T-helper 1 cell treated with Interleukin-12 subunit alpha and Interleukin-12 subunit beta and Interleukin-4 antibody, amounts not matched to agents 30 μg/mL and 1 μg/mL, for 36 hours (primary cell): ENCODE measurements at regions not wholly inside any gene's neighbourhood (a gene's known extent, or its start where the extent isn't known, plus 50 kb on each side); places are given as distances from the start of the nearest gene placed in this dataset.

Experiments used
- H3K27ac Mint-ChIP-seq: one replicate; pipeline ENCODE4 v1.8.0; 2021; ENCODE audit warnings: mild to moderate bottlenecking, mixed read lengths
- H3K27me3 Mint-ChIP-seq: one replicate; pipeline ENCODE4 v1.8.0; 2021; ENCODE audit warnings: low read depth, mixed read lengths
- H3K36me3 Mint-ChIP-seq: one replicate; pipeline ENCODE4 v1.8.0; 2021; ENCODE audit warnings: low read depth, mixed read lengths
- H3K4me1 Mint-ChIP-seq: one replicate; pipeline ENCODE4 v1.8.0; 2021; ENCODE audit warnings: low read depth, mixed read lengths
- H3K4me3 Mint-ChIP-seq: one replicate; pipeline ENCODE4 v1.8.0; 2021; ENCODE audit warnings: mild to moderate bottlenecking, moderate library complexity, mixed read lengths
- H3K9me3 Mint-ChIP-seq: one replicate; pipeline ENCODE4 v1.8.0; 2021; ENCODE audit warnings: mixed read lengths

DNA sequence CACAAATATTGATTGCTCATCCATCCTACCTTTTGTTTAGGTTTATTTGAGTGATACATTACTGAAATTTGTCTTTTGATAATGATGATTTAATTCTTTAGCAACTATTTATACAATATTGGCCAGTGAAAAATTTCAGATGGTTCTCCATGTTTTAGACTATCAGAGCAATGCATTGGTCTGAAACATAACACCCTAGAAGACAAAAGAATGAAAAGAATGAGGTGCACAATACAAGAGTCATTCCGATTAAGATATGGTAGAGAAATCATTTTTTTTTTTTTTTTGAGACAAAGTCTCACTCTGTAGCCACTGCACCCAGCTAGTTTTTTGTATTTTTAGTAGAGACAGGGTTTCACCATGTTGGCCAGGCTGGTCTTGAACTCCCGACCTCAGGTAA is 197.4 kb upstream of the FAM98A start:
- H3K36me3 Mint-ChIP-seq: no peaks in the 10 kb centered on the region
- no peak overlapping the region for H3K27ac Mint-ChIP-seq
- no peaks in the 10 kb centered on the region for H3K27me3 Mint-ChIP-seq
- no peaks in the 10 kb centered on the region for H3K9me3 Mint-ChIP-seq
- H3K4me3 Mint-ChIP-seq: no peak overlapping the region
- no peaks in the 10 kb centered on the region for H3K4me1 Mint-ChIP-seq

DNA sequence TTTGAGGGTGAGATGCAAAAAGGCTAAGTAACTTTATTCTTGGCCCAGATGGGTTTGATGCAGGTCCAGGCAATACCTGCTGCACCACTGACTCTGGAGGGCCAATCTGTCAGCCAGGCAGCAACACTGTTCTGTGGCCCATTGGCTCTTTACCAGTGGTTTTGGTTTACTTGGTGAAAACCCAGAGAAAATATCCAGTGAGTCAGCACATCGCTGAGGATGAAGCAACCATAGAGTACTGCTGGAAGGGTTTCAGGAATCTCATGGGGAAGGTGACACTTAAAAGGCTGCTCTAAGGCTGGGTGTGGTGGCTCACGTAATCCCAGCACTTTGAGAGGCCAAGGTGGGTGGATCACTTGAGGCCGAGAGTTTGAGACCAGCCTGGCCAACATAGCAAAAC is 192.5 kb upstream of the FAM98A start:
- Mint-ChIP-seq H3K4me1 (no peaks in the 10 kb centered on the region), H3K36me3 (no peaks in the 10 kb centered on the region), H3K4me3 (no peak overlapping the region), H3K9me3 (no peaks in the 10 kb centered on the region), H3K27ac (no peak overlapping the region), H3K27me3 (no peaks in the 10 kb centered on the region)

- Mint-ChIP-seq H3K9me3 (no peaks in the 10 kb centered on the region), H3K4me1 (no peaks in the 10 kb centered on the region), H3K36me3 (no peaks in the 10 kb centered on the region), H3K27me3 (no peaks in the 10 kb centered on the region), H3K4me3 (no peak overlapping the region), H3K27ac (no peak overlapping the region)
Measured at GRCh38 chr2:33788044-33788443, 188.9 kb upstream of the FAM98A start.

- no peak overlapping the region for H3K4me3 Mint-ChIP-seq
- no peaks in the 10 kb centered on the region for H3K4me1 Mint-ChIP-seq
- H3K27ac Mint-ChIP-seq: no peak overlapping the region
- H3K9me3 Mint-ChIP-seq: no peaks in the 10 kb centered on the region
- H3K36me3 Mint-ChIP-seq: no peaks in the 10 kb centered on the region
- H3K27me3 Mint-ChIP-seq: no peaks in the 10 kb centered on the region
Measured at GRCh38 chr2:33786881-33787280, 187.8 kb upstream of the FAM98A start.

GRCh38 chr2:33785201-33786106 is 186.4 kb upstream of the FAM98A start:
- Mint-ChIP-seq H3K9me3 (no peaks in the 10 kb centered on the region), H3K27me3 (no peaks in the 10 kb centered on the region), H3K4me3 (no peak overlapping the region), H3K36me3 (no peaks in the 10 kb centered on the region), H3K27ac (no peak overlapping the region), H3K4me1 (no peaks in the 10 kb centered on the region)

GRCh38 chr2:33784488-33784887 is 185.4 kb upstream of the FAM98A start:
- no peaks in the 10 kb centered on the region for H3K36me3 Mint-ChIP-seq
- no peaks in the 10 kb centered on the region for H3K27me3 Mint-ChIP-seq
- H3K4me3 Mint-ChIP-seq: no peak overlapping the region
- H3K4me1 Mint-ChIP-seq: no peaks in the 10 kb centered on the region
- H3K9me3 Mint-ChIP-seq: no peaks in the 10 kb centered on the region
- no peak overlapping the region for H3K27ac Mint-ChIP-seq

DNA sequence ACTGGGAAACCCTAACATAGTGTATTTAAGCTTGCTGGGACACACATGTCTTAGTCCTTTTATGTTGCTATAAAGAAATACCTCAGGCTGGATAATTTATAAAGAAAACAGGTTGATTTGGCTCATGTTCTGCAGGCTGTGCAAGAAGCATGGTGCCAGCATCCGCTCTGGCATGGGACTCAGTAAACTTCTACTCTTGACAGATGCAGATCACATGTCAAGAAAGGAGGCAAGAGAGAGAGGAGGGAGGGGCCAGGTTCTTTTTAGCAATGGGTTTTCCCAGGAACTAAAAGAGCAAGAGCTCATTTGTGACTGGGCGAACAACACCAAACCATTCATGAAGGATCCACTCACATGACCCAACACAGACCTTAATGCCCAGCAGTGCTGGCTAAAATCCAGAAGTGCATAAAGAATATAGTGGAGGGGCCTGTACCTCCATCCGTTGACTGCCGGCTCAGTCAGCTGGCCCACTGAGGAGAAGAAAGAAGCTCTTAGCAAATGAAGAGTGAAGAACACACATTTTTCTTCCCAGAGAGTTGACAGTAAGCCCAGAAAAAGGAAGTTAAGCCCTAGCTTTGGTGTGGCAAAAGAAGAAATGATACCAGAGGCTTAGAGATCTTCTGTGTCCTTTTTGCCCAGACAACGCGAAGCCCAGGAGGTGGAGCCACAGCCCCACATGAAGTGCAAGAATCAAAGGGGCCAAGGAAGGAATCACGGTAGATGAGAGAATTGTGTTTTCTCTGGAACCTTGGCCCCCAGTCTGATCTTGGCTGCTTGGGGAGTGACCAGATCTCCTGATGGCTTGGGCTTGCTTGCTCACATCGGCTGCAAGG is 183.5 kb upstream of the FAM98A start:
- Mint-ChIP-seq H3K27ac (no peak overlapping the region), H3K9me3 (no peaks in the 10 kb centered on the region), H3K27me3 (no peaks in the 10 kb centered on the region), H3K4me1 (no peaks in the 10 kb centered on the region), H3K4me3 (no peak overlapping the region), H3K36me3 (no peaks in the 10 kb centered on the region)

- Mint-ChIP-seq H3K27me3 (no peaks in the 10 kb centered on the region), H3K36me3 (no peaks in the 10 kb centered on the region), H3K4me1 (no peaks in the 10 kb centered on the region), H3K27ac (no peak overlapping the region), H3K9me3 (no peaks in the 10 kb centered on the region), H3K4me3 (no peak overlapping the region)
Measured at GRCh38 chr2:33777786-33778185, 178.7 kb upstream of the FAM98A start.

GRCh38 chr2:33775306-33775705 is 176.2 kb upstream of the FAM98A start:
- no peaks in the 10 kb centered on the region for H3K36me3 Mint-ChIP-seq
- no peaks in the 10 kb centered on the region for H3K27me3 Mint-ChIP-seq
- no peak overlapping the region for H3K4me3 Mint-ChIP-seq
- H3K27ac Mint-ChIP-seq: no peak overlapping the region
- no peaks in the 10 kb centered on the region for H3K4me1 Mint-ChIP-seq
- no peaks in the 10 kb centered on the region for H3K9me3 Mint-ChIP-seq

GRCh38 chr2:33770023-33770422 is 170.9 kb upstream of the FAM98A start:
- H3K9me3 Mint-ChIP-seq: no peaks in the 10 kb centered on the region
- H3K27ac Mint-ChIP-seq: no peak overlapping the region
- no peaks in the 10 kb centered on the region for H3K4me1 Mint-ChIP-seq
- no peaks in the 10 kb centered on the region for H3K36me3 Mint-ChIP-seq
- H3K27me3 Mint-ChIP-seq: no peaks in the 10 kb centered on the region
- no peak overlapping the region for H3K4me3 Mint-ChIP-seq

DNA sequence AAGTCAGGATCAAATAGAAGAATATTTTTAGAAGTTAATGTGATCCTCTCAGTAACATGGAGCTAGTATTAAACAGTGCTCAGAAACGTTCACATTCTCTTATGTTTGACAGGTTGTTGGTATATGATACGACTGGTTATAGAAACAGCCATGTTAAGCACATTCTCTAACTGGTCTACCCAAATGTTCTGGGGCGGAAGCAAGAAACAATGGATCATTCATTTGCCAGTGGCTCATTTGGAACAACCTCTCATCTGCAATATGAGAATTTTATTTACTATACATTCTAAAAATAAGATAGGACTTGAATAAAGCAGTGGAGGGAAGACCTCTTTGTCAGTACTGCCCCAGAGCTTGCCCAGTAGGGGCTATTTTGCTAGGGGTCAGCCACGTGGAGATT is 167.1 kb upstream of the FAM98A start:
- Mint-ChIP-seq H3K4me1 (no peaks in the 10 kb centered on the region), H3K27me3 (no peaks in the 10 kb centered on the region), H3K4me3 (no peak overlapping the region), H3K27ac (no peak overlapping the region), H3K9me3 (no peaks in the 10 kb centered on the region), H3K36me3 (no peaks in the 10 kb centered on the region)

GRCh38 chr2:33765122-33765521 is 166.0 kb upstream of the FAM98A start:
- no peaks in the 10 kb centered on the region for H3K27me3 Mint-ChIP-seq
- H3K36me3 Mint-ChIP-seq: no peaks in the 10 kb centered on the region
- H3K27ac Mint-ChIP-seq: no peak overlapping the region
- no peak overlapping the region for H3K4me3 Mint-ChIP-seq
- no peaks in the 10 kb centered on the region for H3K9me3 Mint-ChIP-seq
- H3K4me1 Mint-ChIP-seq: no peaks in the 10 kb centered on the region

DNA sequence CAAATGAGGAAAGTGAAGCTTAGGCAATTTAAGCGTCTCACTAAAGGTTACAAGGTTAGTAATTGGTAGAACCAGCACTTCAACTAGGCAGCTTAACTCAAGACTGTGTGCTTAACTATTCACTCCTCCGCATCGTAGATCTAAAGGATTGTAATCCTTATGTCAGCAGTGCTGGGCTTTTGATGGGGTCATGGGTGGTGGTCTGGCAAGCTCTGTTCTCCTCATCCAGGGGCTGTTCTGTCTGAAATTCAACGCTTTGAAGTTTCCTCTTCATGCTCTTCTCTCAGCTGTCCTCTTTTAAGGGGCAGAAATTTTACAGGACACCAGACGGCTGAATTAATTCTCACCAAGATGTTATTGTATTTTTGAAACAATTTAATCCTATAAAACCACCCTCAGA is 165.5 kb upstream of the FAM98A start:
- H3K36me3 Mint-ChIP-seq: no peaks in the 10 kb centered on the region
- no peaks in the 10 kb centered on the region for H3K4me1 Mint-ChIP-seq
- no peaks in the 10 kb centered on the region for H3K9me3 Mint-ChIP-seq
- H3K27ac Mint-ChIP-seq: no peak overlapping the region
- H3K4me3 Mint-ChIP-seq: no peak overlapping the region
- no peaks in the 10 kb centered on the region for H3K27me3 Mint-ChIP-seq

DNA sequence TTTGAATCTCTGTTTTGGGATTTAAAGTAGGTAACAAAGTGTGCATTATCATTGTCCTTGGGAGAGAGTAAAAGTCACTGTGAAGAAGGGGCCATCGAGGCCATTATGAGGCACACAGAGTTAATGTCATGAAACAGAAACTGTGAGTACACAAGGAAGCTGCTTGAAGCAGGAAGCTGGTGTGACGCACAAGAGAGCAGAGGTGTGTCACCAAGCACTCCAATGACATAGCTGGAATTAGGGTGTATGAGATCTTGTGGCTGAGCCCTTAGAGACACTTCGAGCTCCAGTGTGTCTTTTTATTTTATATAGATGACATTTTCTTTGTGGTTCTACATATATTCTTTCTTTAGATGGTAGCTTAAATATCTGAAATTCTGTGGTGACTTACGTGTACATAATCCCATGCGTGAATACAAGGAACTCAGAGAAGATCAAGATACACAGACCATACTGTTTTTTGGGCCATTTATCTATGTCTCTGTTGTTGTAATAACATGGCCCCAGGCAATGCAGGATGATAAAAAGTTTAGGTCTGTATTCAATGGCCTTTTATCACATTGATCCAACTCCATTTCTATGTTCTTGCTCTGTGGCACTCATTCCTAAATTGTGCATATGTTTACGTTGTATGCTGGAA is 164.7 kb upstream of the FAM98A start:
- H3K27ac Mint-ChIP-seq: no peak overlapping the region
- H3K4me3 Mint-ChIP-seq: no peak overlapping the region
- H3K27me3 Mint-ChIP-seq: no peaks in the 10 kb centered on the region
- H3K4me1 Mint-ChIP-seq: no peaks in the 10 kb centered on the region
- H3K36me3 Mint-ChIP-seq: no peaks in the 10 kb centered on the region
- no peaks in the 10 kb centered on the region for H3K9me3 Mint-ChIP-seq

GRCh38 chr2:33762636-33763035 is 163.5 kb upstream of the FAM98A start:
- H3K4me3 Mint-ChIP-seq: no peak overlapping the region

More at GRCh38 chr2:33762636-33763035, 163.5 kb upstream of the FAM98A start:
- H3K4me1 Mint-ChIP-seq: no peaks in the 10 kb centered on the region
- no peaks in the 10 kb centered on the region for H3K27me3 Mint-ChIP-seq
- no peaks in the 10 kb centered on the region for H3K9me3 Mint-ChIP-seq
- H3K27ac Mint-ChIP-seq: no peak overlapping the region
- no peaks in the 10 kb centered on the region for H3K36me3 Mint-ChIP-seq
